Activated T-cell treated with anti-CD3 and anti-CD28 coated beads, Interleukin-2, amount 50 U/mL, for 72 hours (primary cell): ENCODE measurements at regions not wholly inside any gene's neighbourhood (a gene's known extent, or its start where the extent isn't known, plus 50 kb on each side); places are given as distances from the start of the nearest gene placed in this dataset.
A peak's percentile ranks its signal among the peaks of the same experiment; 100 is the strongest.

Experiments used
- ATAC-seq, 2 donors: fragments of 150-1000 bp; cut with Tn5 transposase; replicated peaks in 1 of 2; 2 replicates each; pipeline ENCODE4 v1.10.0; 2021; ENCODE audit warnings: moderate library complexity in 2 of 2, mild to moderate bottlenecking in 1 of 2
- DNase-seq, 2 donors: peaks; one replicate each; pipeline ENCODE4 v3.0.0; 2021 to 2022; ENCODE audit warnings: mixed read lengths in 1 of 2
- H3K27ac Mint-ChIP-seq: one replicate; pipeline ENCODE4 v1.8.0; 2022; ENCODE audit warnings: mild to moderate bottlenecking, moderate library complexity, mixed read lengths
- H3K27me3 Mint-ChIP-seq: one replicate; pipeline ENCODE4 v1.8.0; 2022; ENCODE audit warnings: low read depth, mixed read lengths
- H3K36me3 Mint-ChIP-seq, 2 donors: one replicate each; pipeline ENCODE4 v1.8.0; 2022; ENCODE audit warnings: mixed read lengths in 2 of 2, mild to moderate bottlenecking in 1 of 2; ENCODE audit not compliant: insufficient read depth in 2 of 2
- H3K4me1 Mint-ChIP-seq: one replicate; pipeline ENCODE4 v1.8.0; 2022; ENCODE audit warnings: low read depth, mixed read lengths
- H3K4me3 Mint-ChIP-seq, 2 donors: one replicate each; pipeline ENCODE4 v1.8.0; 2022; ENCODE audit warnings: mild to moderate bottlenecking in 2 of 2, mixed read lengths in 2 of 2, moderate library complexity in 2 of 2
- H3K9me3 Mint-ChIP-seq, 2 donors: one replicate each; pipeline ENCODE4 v1.8.0; 2022; ENCODE audit warnings: mixed read lengths in 2 of 2

GRCh38 chr2:18122544-18123210, 244.2 kb downstream of the KCNS3 start:
- H3K27me3 Mint-ChIP-seq = peaks cover 18% of the 10 kb centered on the region
- H3K36me3 Mint-ChIP-seq = no peaks in the 10 kb centered on the region
- no peak for ATAC-seq
- H3K4me1 Mint-ChIP-seq = no peaks in the 10 kb centered on the region
- no peak for DNase-seq
- peaks cover 0 to 2% of the 10 kb centered on the region in 2 donors for H3K9me3 Mint-ChIP-seq
- H3K27ac Mint-ChIP-seq = no peak overlapping the region
- H3K4me3 Mint-ChIP-seq = no peak overlapping the region

DNA sequence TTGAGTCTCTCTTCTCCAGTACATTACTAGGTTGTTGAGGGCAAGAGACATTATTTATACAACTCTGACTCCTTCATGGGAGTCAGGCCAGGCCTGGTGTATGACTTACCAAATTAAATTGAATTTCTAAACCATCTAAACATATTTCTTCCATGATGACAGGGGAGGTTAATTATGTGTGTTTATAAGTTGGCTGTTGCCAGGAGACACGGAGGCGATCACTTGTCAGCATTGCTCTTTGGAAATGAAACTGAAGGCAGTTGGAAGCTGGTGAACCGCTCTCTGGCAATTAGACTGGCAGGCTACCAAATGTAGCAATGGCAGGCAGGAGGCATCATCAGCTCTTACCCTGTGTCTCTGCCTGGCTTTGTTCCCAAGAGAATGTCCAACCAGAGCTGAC, 241.4 kb downstream of the KCNS3 start:
- H3K27me3 Mint-ChIP-seq = peaks cover 18% of the 10 kb centered on the region
- no peaks in the 10 kb centered on the region for H3K4me1 Mint-ChIP-seq
- H3K9me3 Mint-ChIP-seq = peaks cover 2% of the 10 kb centered on the region in 2 donors
- H3K36me3 Mint-ChIP-seq = no peaks in the 10 kb centered on the region
- H3K4me3 Mint-ChIP-seq = no peak overlapping the region
- DNase-seq = no peak
- no peak overlapping the region for H3K27ac Mint-ChIP-seq
- no peak for ATAC-seq

- DNase-seq (no peak), ATAC-seq (no peak)
- Mint-ChIP-seq H3K9me3 (peaks cover 2% of the 10 kb centered on the region in 2 donors), H3K4me1 (no peaks in the 10 kb centered on the region), H3K27me3 (peaks cover 17% of the 10 kb centered on the region), H3K36me3 (no peaks in the 10 kb centered on the region), H3K4me3 (no peak overlapping the region), H3K27ac (no peak overlapping the region)
Measured at GRCh38 chr2:18118703-18119102, 240.2 kb downstream of the KCNS3 start.

DNA sequence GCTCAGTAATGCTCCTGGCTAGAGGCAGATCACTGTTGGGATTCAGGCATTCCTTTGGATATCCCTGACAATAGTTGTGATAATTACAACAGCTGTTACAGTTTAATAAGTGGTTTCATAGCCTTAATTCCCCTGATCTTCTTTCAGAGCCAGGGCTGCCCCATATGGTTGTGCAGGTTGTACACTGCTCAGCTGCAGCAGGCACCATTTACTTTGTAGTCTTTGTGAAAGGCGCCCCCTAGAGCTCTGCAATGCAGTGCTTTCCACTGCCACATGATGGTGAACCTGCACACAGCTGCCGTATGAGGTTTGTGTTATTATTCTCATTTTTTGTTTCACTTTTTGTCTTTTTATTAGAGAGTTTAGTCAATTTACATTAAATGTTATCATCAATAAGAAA, 239.1 kb downstream of the KCNS3 start:
- Mint-ChIP-seq H3K9me3 (peaks cover 2% of the 10 kb centered on the region in 2 donors), H3K36me3 (no peaks in the 10 kb centered on the region), H3K27ac (no peak overlapping the region), H3K27me3 (peaks cover 10% of the 10 kb centered on the region), H3K4me3 (no peak overlapping the region), H3K4me1 (no peaks in the 10 kb centered on the region)
- DNase-seq (peak; percentile 2), ATAC-seq (no peak)

DNA sequence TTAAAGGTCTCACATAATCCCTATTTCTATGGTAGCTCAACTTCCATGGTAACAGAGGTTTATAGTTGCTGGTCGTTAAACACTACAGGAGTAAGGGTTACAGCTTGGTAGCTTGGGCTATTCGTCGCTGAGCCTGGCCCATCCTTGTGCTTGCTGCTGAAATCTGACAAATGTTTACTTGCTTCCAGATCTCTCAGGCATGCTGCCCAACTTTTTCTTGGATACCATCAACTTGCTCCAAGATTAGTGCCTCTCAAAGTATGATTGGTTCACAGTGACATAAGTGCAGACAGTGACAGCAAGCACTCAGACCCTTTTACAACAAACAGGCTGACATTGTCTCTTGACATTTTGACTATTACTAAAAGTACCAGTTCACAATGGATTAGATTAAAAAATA, 231.8 kb downstream of the KCNS3 start:
- peaks cover 0 to 2% of the 10 kb centered on the region in 2 donors for H3K9me3 Mint-ChIP-seq
- no peaks in the 10 kb centered on the region for H3K36me3 Mint-ChIP-seq
- H3K27me3 Mint-ChIP-seq = peaks cover 6% of the 10 kb centered on the region
- no peak overlapping the region for H3K4me3 Mint-ChIP-seq
- no peaks in the 10 kb centered on the region for H3K4me1 Mint-ChIP-seq
- ATAC-seq = no peak
- DNase-seq = no peak
- no peak overlapping the region for H3K27ac Mint-ChIP-seq

- Mint-ChIP-seq H3K9me3 (peaks cover 2% of the 10 kb centered on the region in 2 donors), H3K36me3 (no peaks in the 10 kb centered on the region), H3K27ac (no peak overlapping the region), H3K4me1 (no peaks in the 10 kb centered on the region), H3K27me3 (peaks cover 6% of the 10 kb centered on the region), H3K4me3 (no peak overlapping the region)
- DNase-seq (no peak), ATAC-seq (no peak)
Measured at GRCh38 chr2:18106841-18107240, 228.4 kb downstream of the KCNS3 start.

DNA sequence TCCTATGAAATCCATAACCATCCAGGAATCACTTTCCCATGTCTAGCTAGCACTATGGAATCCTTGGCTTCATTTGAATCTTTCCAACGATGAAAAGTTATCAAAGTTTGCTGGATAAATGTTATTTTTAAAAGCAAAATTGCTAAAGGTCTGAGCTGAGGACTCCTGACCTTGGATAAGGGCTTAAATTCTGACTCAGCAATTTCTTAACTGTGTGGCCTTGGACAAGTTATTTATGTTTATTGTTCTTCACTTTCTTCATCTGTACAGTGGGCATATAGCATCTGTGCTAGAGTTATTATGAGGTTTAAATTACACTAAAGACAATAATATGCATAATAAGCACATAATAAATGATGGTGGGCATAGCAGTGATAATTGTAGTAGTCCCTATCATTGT, 227.5 kb downstream of the KCNS3 start:
- Mint-ChIP-seq H3K27ac (no peak overlapping the region), H3K36me3 (no peaks in the 10 kb centered on the region), H3K4me1 (no peaks in the 10 kb centered on the region), H3K9me3 (peaks cover 2% of the 10 kb centered on the region in 2 donors), H3K4me3 (no peak overlapping the region), H3K27me3 (peaks cover 6% of the 10 kb centered on the region)
- no peak for DNase-seq
- ATAC-seq = no peak

- peaks cover 2% of the 10 kb centered on the region in 2 donors for H3K9me3 Mint-ChIP-seq
- no peaks in the 10 kb centered on the region for H3K4me1 Mint-ChIP-seq
- DNase-seq = no peak
- ATAC-seq = no peak
- no peak overlapping the region for H3K27ac Mint-ChIP-seq
- H3K36me3 Mint-ChIP-seq = no peaks in the 10 kb centered on the region
- H3K4me3 Mint-ChIP-seq = no peak overlapping the region
- peaks cover 6% of the 10 kb centered on the region for H3K27me3 Mint-ChIP-seq
Measured at GRCh38 chr2:18104595-18105224, 226.2 kb downstream of the KCNS3 start.

- no peaks in the 10 kb centered on the region for H3K9me3 Mint-ChIP-seq
- no peak overlapping the region for H3K27ac Mint-ChIP-seq
- DNase-seq (no peak), ATAC-seq (no peak)
- no peaks in the 10 kb centered on the region for H3K27me3 Mint-ChIP-seq
- H3K4me3 Mint-ChIP-seq = no peak overlapping the region
- H3K36me3 Mint-ChIP-seq = no peaks in the 10 kb centered on the region
- H3K4me1 Mint-ChIP-seq = no peaks in the 10 kb centered on the region
Measured at GRCh38 chr2:18096836-18097405, 218.5 kb downstream of the KCNS3 start.

DNA sequence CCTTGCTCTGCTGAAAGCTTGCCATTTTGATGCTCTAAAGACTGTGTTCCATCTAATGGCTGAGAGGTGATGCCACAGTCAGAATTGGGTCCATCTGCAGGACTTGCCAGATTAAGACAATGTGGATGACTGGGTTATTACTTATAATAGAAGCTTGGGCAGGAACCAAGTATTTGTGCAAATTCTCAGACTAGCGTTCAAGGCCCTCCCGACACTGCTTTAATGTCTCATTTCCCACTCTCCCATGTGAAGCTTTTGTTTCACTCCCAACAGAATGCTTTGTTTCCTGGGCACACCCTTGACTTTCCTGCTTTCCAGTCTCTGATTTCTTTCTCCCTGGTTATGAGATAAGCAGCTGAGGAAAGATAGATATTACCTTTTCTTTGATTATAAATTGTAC, 215.8 kb downstream of the KCNS3 start:
- DNase-seq (no peak), ATAC-seq (no peak)
- no peak overlapping the region for H3K4me3 Mint-ChIP-seq
- peaks cover 5% of the 10 kb centered on the region for H3K27me3 Mint-ChIP-seq
- H3K4me1 Mint-ChIP-seq = no peaks in the 10 kb centered on the region
- H3K27ac Mint-ChIP-seq = no peak overlapping the region
- H3K9me3 Mint-ChIP-seq = no peaks in the 10 kb centered on the region
- no peaks in the 10 kb centered on the region for H3K36me3 Mint-ChIP-seq

DNA sequence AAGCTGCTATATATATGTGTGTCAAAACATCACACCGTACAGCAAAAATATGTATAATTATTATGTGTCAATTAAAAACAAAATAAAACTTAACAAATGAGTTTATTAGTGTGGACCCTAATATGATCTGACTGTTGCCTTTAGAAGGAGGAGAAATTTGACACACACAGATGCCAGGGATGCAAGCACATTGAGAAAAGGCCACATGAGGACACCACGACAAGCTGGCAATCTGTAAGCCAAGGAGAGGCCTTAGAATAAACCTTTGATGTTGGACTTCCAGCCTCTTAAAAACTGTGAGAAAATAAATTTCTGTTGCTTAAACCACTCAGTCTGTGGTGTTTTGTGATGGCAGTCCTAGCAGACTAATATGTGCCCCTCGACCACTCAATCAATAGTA, 214.7 kb downstream of the KCNS3 start:
- Mint-ChIP-seq H3K4me1 (no peaks in the 10 kb centered on the region), H3K36me3 (no peaks in the 10 kb centered on the region), H3K27ac (no peak overlapping the region), H3K9me3 (no peaks in the 10 kb centered on the region), H3K27me3 (peaks cover 5% of the 10 kb centered on the region), H3K4me3 (no peak overlapping the region)
- ATAC-seq (no peak), DNase-seq (no peak)

- no peaks in the 10 kb centered on the region for H3K4me1 Mint-ChIP-seq
- H3K9me3 Mint-ChIP-seq = no peaks in the 10 kb centered on the region
- DNase-seq = no peak
- H3K27ac Mint-ChIP-seq = no peak overlapping the region
- no peaks in the 10 kb centered on the region for H3K36me3 Mint-ChIP-seq
- no peak overlapping the region for H3K4me3 Mint-ChIP-seq
- ATAC-seq = no peak
- peaks cover 5% of the 10 kb centered on the region for H3K27me3 Mint-ChIP-seq
Measured at GRCh38 chr2:18092760-18093159, 214.3 kb downstream of the KCNS3 start.

DNA sequence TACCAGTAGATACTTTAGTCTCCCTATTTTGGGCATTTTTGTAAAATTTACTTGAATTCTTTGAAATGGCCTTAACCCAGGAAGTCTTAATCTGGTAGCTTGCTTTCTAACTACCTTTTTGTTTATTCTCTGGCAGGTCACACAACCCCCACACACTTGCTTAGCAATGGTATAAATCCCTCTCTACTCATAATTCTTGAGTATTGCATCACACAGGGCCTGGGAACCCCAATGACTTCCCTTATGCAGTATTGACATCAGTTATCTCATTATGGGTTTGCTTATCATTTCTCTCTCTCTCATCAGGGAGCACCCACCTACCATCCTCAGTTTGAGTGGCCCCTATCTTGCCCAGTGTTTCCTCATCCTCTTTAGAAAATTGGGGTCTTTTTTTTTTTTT, 207.1 kb downstream of the KCNS3 start:
- H3K27ac Mint-ChIP-seq = no peak overlapping the region
- H3K4me1 Mint-ChIP-seq = no peaks in the 10 kb centered on the region
- peaks cover 0 to 1% of the 10 kb centered on the region in 2 donors for H3K36me3 Mint-ChIP-seq
- ATAC-seq (no peak), DNase-seq (no peak)
- H3K9me3 Mint-ChIP-seq = peaks cover 1 to 2% of the 10 kb centered on the region in 2 donors
- peaks cover 5% of the 10 kb centered on the region for H3K27me3 Mint-ChIP-seq
- no peak overlapping the region for H3K4me3 Mint-ChIP-seq

- Mint-ChIP-seq H3K9me3 (peaks cover 1 to 4% of the 10 kb centered on the region in 2 donors), H3K4me3 (no peak overlapping the region), H3K36me3 (peaks cover 0 to 1% of the 10 kb centered on the region in 2 donors), H3K27ac (no peak overlapping the region), H3K4me1 (no peaks in the 10 kb centered on the region), H3K27me3 (peaks cover 5% of the 10 kb centered on the region)
- ATAC-seq = no peak
- no peak for DNase-seq
Measured at GRCh38 chr2:18084376-18084775, 205.9 kb downstream of the KCNS3 start.
